Activated CD4-positive, alpha-beta T cell treated with anti-CD3 and anti-CD28 coated beads, Interleukin-2, amount 10 ng/mL, durations not matched to agents 24 days and 14 days (primary cell): ENCODE measurements at regions not wholly inside any gene's neighbourhood (a gene's known extent, or its start where the extent isn't known, plus 50 kb on each side); places are given as distances from the start of the nearest gene placed in this dataset.

Experiments used
- DNase-seq: peaks from one replicate; pipeline ENCODE4 v3.0.0; 2022
- H3K27ac Mint-ChIP-seq: one replicate; pipeline ENCODE4 v1.8.0; 2022; ENCODE audit warnings: mild to moderate bottlenecking, mixed read lengths
- H3K27me3 Mint-ChIP-seq: one replicate; pipeline ENCODE4 v1.8.0; 2022; ENCODE audit warnings: mixed read lengths
- H3K36me3 Mint-ChIP-seq: one replicate; pipeline ENCODE4 v1.8.0; 2022; ENCODE audit warnings: low read depth, mild to moderate bottlenecking, mixed read lengths
- H3K4me1 Mint-ChIP-seq: one replicate; pipeline ENCODE4 v1.8.0; 2021; ENCODE audit warnings: mixed read lengths
- H3K4me3 Mint-ChIP-seq: one replicate; pipeline ENCODE4 v1.8.0; 2022; ENCODE audit warnings: mild to moderate bottlenecking, moderate library complexity, mixed read lengths
- H3K9me3 Mint-ChIP-seq: one replicate; pipeline ENCODE4 v1.8.0; 2021; ENCODE audit warnings: mixed read lengths
- intact Hi-C: fragments of 100-400 bp; cut with micrococcal nuclease; formaldehyde crosslinking; loops from one replicate; pipeline ENCODE4 v1.15.1; 2023

DNA sequence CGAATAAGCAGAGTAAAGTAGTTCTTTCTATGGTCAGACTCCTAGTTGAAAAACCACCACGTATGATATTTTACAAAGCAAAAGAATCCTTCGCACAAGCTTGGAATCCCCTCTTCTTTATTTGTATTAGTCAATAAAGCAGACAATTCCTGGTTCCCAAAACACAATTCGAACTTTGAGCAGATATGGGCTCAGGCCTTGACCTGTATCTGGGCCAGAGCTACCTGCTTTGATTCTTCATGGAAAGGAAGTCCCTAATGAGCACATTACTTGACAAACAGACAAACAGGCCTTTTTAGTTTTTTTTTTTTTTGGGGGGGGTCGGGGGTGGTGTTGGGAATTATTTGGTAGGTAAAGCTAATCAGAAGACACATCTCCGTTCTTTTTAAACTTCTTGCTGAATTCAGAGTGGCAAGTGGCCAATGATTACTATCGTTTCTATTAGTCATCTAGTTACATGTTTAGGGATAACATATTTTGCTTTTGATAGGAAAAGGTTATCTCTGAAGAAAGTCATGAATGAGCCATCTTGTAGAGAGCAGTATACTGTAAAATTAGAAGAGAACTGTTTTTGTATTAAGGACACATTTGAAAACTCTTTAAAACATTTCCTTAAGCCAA lies 116.6 kb upstream of the HMHB1 start:
- H3K4me1 Mint-ChIP-seq: peaks cover 21% of the 10 kb centered on the region
- H3K9me3 Mint-ChIP-seq: peaks cover 24% of the 10 kb centered on the region
- DNase-seq: no peak
- H3K27me3 Mint-ChIP-seq: peaks cover 2% of the 10 kb centered on the region
- intact Hi-C loops: loop anchor here (2.0 to 5.0 kb wide), 3 partner anchors 17 to 293 kb away; partner anchors contain the start of gene NR3C1
- H3K27ac Mint-ChIP-seq: no peak overlapping the region
- H3K4me3 Mint-ChIP-seq: no peak overlapping the region
- no peaks in the 10 kb centered on the region for H3K36me3 Mint-ChIP-seq

DNA sequence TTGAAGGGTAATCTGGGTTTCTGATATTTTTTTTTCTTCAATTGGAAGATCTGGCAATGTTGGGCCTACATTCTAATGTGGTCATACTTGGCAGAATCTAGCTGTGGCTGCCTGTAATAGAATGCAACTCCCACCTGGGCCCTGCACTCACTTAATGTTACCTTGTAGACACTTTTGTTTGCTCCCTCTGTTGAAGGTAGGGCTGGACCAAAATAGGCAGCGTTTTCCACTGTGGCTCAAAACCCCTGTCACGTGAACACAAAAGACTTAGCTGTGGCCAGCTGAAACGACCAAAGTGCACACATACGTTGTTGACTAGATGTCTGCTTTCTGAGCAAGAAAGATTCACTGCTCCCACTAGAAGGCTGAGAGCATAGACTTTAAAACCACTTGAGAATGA lies 117.6 kb upstream of the HMHB1 start:
- peaks cover 32% of the 10 kb centered on the region for H3K9me3 Mint-ChIP-seq
- H3K4me1 Mint-ChIP-seq: peaks cover 20% of the 10 kb centered on the region
- H3K27me3 Mint-ChIP-seq: peaks cover 7% of the 10 kb centered on the region
- no peak overlapping the region for H3K27ac Mint-ChIP-seq
- H3K4me3 Mint-ChIP-seq: no peak overlapping the region
- peaks cover 3% of the 10 kb centered on the region for H3K36me3 Mint-ChIP-seq
- DNase-seq: no peak
- intact Hi-C loops: loop anchor here (2.0 kb wide), 1 partner anchor 16 kb away; no protein-coding TSS in a partner anchor

DNA sequence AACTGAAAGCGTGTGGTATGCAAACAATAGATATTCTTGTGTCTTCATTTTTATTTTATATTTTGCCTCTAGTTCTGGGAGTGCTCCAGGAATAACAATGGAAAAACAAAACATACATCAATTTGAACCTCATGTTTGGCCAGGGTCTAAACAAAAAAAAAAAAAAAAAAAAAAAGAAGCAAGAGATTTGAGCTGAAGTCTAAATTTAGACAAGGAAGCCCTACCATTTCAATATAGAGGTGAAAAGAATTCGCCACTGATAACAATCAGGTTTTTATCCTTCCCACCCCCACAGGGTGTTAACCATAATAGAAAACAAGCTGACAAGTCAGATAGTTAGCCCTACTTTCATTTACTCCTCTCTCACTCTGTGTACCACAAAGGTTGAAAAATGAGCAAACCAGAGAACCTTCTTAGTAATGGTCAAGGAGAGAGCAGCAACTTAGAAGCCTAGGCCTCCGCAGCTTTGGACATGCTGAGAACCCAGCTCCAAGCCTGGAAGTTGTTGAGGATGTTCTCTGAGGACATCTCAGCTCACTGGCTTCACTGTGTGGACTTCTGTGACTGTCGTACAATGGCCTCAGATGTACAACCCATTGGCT lies 118.2 kb upstream of the HMHB1 start:
- peak overlapping the region; percentile 27 for H3K27ac Mint-ChIP-seq
- intact Hi-C loops: loop anchor here (2.0 kb wide), 1 partner anchor 15 kb away; no protein-coding TSS in a partner anchor
- peaks cover 7% of the 10 kb centered on the region for H3K27me3 Mint-ChIP-seq
- peaks cover 16% of the 10 kb centered on the region for H3K4me1 Mint-ChIP-seq
- H3K4me3 Mint-ChIP-seq: no peak overlapping the region
- peak; percentile 59 for DNase-seq
- peaks cover 34% of the 10 kb centered on the region for H3K9me3 Mint-ChIP-seq
- peaks cover 3% of the 10 kb centered on the region for H3K36me3 Mint-ChIP-seq

DNA sequence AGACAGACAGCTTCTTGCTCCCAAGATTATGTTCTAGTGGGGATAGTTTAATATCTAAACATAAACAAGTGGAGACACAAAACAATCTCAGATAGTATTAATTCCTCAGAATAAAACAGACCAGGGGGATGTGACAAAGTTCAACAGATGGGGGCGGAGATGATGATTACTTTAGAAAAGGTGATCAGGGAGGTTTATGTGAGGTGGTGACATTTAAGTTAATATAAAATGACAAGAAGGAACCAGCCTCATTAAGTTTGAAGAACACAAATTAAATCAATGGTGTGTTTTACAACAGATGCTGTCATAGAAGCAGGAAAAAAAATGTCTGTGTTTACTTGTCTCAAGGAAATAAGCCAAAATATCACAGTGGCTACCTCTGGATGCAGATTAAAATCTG lies 119.6 kb upstream of the HMHB1 start:
- Mint-ChIP-seq H3K9me3 (peaks cover 34% of the 10 kb centered on the region), H3K27me3 (peaks cover 7% of the 10 kb centered on the region), H3K4me1 (peaks cover 11% of the 10 kb centered on the region), H3K27ac (no peak overlapping the region), H3K36me3 (peaks cover 3% of the 10 kb centered on the region), H3K4me3 (no peak overlapping the region)
- intact Hi-C loops: no loop called here
- no peak for DNase-seq

DNA sequence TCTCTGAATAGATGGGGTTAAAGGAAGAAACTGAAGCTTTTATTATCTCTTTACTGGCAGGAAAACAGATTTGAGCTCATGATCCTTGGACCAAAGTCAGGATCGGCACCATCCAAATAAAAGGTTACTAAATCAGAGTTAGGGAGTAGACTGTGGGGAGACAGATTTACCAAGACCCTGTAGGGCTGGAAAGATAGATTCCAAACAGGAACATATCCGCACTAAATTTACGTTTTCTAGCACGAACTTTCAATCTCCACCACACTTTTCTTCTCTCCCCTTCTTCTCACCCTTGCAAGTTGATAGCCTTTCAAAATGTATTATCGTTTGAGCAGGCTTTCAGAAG lies 120.0 kb upstream of the HMHB1 start:
- intact Hi-C loops: no loop called here
- H3K9me3 Mint-ChIP-seq: peaks cover 30% of the 10 kb centered on the region

DNA sequence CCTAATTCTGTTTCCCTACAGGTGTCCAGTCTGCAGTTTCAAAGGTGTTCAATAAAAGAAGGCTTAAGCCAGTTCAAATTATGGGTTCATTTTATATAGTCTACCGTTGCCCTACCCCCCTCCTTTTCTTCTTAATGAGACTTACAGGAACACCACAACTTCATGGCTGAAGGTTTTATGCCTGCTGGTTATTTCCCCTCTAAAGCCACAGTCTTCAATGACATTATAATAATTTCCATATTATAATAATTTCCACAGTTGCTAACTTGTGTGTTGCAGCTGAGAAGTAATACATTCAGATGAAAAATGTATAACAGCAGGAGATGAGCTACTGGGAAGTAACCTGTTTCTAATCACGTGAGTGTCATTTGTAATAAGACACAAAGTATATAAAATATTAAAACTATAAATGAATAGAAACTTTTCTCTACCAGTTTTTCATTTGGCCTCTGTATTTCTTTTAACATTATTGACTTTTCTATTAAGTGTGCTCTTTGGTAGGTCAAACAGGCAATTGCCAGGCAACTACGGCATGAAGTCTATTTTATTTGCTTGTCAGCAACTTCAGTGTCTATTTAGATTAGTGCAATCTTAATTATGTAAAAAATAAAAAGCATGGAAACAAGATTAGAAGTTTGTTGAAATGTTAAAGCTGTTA lies 120.5 kb upstream of the HMHB1 start:
- no peak overlapping the region for H3K4me3 Mint-ChIP-seq
- H3K27me3 Mint-ChIP-seq: peaks cover 7% of the 10 kb centered on the region
- intact Hi-C loops: no loop called here
- no peak overlapping the region for H3K27ac Mint-ChIP-seq
- no peak for DNase-seq
- H3K9me3 Mint-ChIP-seq: peaks cover 25% of the 10 kb centered on the region
- peaks cover 3% of the 10 kb centered on the region for H3K36me3 Mint-ChIP-seq
- peaks cover 9% of the 10 kb centered on the region for H3K4me1 Mint-ChIP-seq

More for the DNA sequence above, 120.0 kb upstream of the HMHB1 start:
- Mint-ChIP-seq H3K27me3 (peaks cover 7% of the 10 kb centered on the region), H3K36me3 (peaks cover 3% of the 10 kb centered on the region), H3K27ac (no peak overlapping the region), H3K4me1 (peaks cover 9% of the 10 kb centered on the region), H3K4me3 (no peak overlapping the region)
- no peak for DNase-seq

DNA sequence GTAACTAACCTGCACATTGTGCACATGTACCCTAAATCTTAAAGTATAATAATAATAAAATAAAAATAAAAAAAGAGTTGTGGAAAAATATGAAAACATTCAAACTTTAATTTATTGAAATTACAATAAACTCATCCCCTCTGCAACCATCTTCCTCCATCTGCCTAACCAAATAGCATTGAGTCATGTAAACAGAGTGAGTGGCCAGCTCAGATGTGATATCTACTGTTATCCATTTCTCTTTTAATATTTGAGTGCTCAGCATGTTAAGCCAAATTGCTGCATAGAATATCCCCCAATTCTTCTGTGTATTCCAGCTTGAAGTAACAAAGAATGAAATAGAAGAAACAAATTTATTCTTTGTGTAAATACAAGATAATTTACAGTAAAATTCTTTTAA lies 124.4 kb upstream of the HMHB1 start:
- no peak for DNase-seq
- intact Hi-C loops: no loop called here
- H3K9me3 Mint-ChIP-seq: peaks cover 21% of the 10 kb centered on the region
- no peak overlapping the region for H3K27ac Mint-ChIP-seq
- H3K4me1 Mint-ChIP-seq: no peaks in the 10 kb centered on the region
- peaks cover 7% of the 10 kb centered on the region for H3K27me3 Mint-ChIP-seq
- H3K36me3 Mint-ChIP-seq: peaks cover 3% of the 10 kb centered on the region
- no peak overlapping the region for H3K4me3 Mint-ChIP-seq

DNA sequence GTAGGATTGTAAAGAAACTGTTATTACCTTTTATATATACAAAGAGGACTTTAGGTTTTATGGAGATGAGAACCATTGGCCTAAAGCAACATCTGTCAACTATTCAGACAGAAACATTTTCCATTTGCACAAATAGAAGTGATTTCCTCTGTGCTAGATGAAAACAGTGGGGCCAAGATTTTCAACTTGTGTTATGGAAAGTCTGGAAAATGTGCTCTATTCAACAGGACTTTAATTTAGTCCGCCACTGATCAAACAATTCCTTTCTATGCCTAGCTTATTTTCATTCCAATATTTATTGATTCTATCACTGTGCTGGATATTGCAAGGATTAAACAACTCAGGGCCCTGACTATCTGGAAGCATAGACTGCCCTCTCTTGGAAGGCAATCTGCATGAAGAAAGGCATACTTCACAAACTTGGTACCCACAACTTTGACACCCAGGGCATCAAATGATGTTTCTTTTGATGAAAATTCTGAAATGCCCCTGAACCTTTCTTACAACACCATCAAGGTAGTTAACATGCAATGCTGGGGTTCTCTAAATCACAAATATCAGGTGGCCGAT lies 126.6 kb upstream of the HMHB1 start:
- Mint-ChIP-seq H3K27me3 (peaks cover 5% of the 10 kb centered on the region), H3K9me3 (peaks cover 16% of the 10 kb centered on the region), H3K36me3 (peaks cover 3% of the 10 kb centered on the region), H3K4me1 (no peaks in the 10 kb centered on the region), H3K27ac (no peak overlapping the region), H3K4me3 (no peak overlapping the region)
- DNase-seq: no peak
- intact Hi-C loops: no loop called here

DNA sequence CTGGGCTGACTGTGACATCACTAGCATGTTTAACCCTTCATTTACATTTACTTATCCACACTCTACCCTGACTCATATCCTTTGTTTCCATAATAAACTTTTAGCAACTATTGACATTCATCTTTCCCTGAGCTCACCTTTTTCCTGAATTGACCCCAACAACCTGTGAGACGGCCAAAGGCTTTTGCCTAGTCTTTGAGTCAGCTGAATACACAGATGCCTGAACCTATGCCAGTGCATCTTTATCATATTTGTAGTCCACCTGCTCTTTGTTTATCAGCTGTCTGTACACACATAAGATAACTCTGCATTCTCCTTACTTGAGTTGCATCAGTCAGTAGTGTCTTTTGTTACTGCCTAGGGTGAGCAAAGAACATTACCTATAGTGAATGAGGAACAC lies 128.5 kb upstream of the HMHB1 start:
- Mint-ChIP-seq H3K27me3 (no peaks in the 10 kb centered on the region), H3K9me3 (peaks cover 11% of the 10 kb centered on the region), H3K27ac (no peak overlapping the region), H3K4me3 (no peak overlapping the region), H3K36me3 (no peaks in the 10 kb centered on the region), H3K4me1 (peaks cover 15% of the 10 kb centered on the region)
- no peak for DNase-seq
- intact Hi-C loops: no loop called here

DNA sequence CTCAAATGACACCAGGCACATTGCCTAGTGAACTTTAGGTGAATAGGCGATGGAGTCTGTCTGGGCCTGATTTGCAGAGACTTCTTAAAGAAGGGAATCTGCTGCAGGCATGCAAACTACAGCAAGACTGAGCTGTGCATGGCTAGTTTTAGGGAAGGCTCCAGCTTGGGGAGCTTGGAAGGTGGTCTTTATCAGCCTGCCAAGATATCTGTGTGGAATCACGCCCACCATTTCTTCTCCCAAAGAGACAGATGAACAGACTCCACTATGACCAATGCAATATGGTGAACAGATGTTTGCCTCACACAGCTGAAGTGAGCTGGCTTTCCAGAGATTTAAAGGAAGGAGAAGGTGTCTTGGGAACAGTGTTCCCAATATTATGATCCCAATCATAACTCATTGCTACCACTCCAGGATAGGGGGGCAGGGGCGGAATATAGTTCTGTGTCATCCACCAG lies 129.0 kb upstream of the HMHB1 start:
- intact Hi-C loops: no loop called here
- Mint-ChIP-seq H3K36me3 (no peaks in the 10 kb centered on the region), H3K27me3 (no peaks in the 10 kb centered on the region), H3K4me1 (peaks cover 18% of the 10 kb centered on the region), H3K9me3 (peaks cover 11% of the 10 kb centered on the region), H3K27ac (no peak overlapping the region), H3K4me3 (no peak overlapping the region)
- no peak for DNase-seq

DNA sequence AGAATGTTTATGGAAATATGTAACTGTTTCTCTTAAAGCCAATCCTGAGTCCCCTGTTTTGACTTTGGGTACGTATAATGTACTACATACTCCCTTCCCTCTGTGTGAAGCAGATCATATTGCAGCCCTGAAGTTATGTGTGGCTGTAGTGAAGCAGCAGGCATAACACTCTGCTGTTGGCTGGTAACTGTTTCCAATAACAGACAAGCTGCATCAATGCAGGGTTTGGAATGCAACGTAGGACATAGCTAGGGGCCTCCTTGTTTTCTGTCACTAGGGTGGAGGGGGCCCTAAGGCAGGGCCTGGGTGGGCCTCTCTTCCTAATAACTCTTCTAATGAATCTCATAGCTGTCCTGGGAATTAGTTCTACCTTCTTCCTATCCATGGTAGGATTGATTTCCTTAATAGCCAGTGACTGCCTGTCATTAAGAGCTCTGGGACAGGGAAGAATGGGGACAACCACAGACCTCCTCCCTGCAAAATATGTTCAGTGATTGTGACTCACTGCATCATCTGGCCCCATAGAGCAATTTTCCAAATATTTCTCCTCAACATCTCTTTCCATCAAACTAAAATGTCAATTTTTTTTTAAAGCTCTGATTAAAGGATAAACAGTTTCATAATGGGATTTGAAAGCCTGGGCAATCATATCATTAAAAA lies 129.6 kb upstream of the HMHB1 start:
- intact Hi-C loops: no loop called here

DNA sequence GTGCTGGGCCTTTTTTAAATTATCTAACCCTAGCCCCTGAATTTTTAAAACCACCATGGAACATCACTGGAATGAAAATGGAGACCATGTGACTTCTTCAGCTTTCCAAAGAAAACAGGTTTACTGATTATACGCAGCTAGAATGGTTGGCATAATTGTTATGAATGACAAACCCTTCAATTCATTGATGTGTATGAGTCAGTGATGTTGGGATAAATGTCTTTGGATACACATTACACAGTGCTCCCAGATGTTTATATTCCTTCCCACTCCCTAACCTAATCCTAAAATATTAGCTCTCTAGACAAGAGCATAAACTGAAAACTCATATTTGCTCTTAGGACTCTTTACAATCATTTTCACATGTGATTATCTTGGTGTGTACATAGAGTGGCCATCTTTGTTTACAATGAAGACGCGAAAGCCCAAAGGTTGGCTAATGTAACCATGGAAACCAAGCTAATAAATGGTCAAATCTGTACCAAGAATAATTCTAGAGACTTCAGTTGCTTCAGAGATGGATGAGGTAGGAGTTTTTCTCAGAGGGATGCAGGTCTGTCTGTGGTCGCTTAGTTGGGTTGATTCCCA lies 131.2 kb upstream of the HMHB1 start:
- DNase-seq: no peak
- H3K4me3 Mint-ChIP-seq: no peak overlapping the region
- peaks cover 8% of the 10 kb centered on the region for H3K9me3 Mint-ChIP-seq
- H3K27ac Mint-ChIP-seq: no peak overlapping the region
- H3K4me1 Mint-ChIP-seq: peaks cover 18% of the 10 kb centered on the region
- no peaks in the 10 kb centered on the region for H3K36me3 Mint-ChIP-seq
- no peaks in the 10 kb centered on the region for H3K27me3 Mint-ChIP-seq
- intact Hi-C loops: no loop called here

More for the DNA sequence above, 129.6 kb upstream of the HMHB1 start:
- no peak overlapping the region for H3K27ac Mint-ChIP-seq
- peaks cover 11% of the 10 kb centered on the region for H3K9me3 Mint-ChIP-seq
- no peaks in the 10 kb centered on the region for H3K27me3 Mint-ChIP-seq
- peaks cover 18% of the 10 kb centered on the region for H3K4me1 Mint-ChIP-seq
- H3K4me3 Mint-ChIP-seq: no peak overlapping the region
- no peak for DNase-seq
- no peaks in the 10 kb centered on the region for H3K36me3 Mint-ChIP-seq

DNA sequence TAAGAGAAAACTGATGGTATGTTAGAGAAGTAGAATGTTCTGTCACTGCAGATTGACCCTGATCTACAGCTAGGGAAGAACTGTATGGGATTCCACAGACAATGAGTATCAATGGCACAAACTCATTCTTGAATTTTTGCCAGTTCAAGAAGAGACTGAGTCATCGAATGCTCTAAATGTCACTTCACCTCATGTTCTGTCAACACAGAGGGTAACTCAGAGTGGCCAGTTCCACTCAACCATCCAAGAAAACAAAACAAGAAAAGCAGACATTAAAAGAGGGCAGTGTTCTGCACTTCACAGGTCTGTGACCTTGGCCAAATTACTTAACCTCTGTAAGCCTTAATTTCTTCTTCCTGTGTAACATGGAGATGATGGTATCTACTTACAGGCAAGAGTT lies 132.2 kb upstream of the HMHB1 start:
- peaks cover 18% of the 10 kb centered on the region for H3K4me1 Mint-ChIP-seq
- no peak overlapping the region for H3K4me3 Mint-ChIP-seq
- H3K27ac Mint-ChIP-seq: peak overlapping the region; percentile 72
- H3K36me3 Mint-ChIP-seq: no peaks in the 10 kb centered on the region
- intact Hi-C loops: loop anchor here (2.0 to 10.0 kb wide), 6 partner anchors 15 to 671 kb away; partner anchors contain the start of gene NR3C1
- DNase-seq: no peak
- H3K27me3 Mint-ChIP-seq: peaks cover 4% of the 10 kb centered on the region
- H3K9me3 Mint-ChIP-seq: peaks cover 9% of the 10 kb centered on the region
